DMS79 (cell line): ENCODE measurements at regions not wholly inside any gene's neighbourhood (a gene's known extent, or its start where the extent isn't known, plus 50 kb on each side); places are given as distances from the start of the nearest gene placed in this dataset.

Source experiments
- DNase-seq: peaks from one replicate; lab custom pipeline; 2025; lab: John Stamatoyannopoulos, UW

DNA sequence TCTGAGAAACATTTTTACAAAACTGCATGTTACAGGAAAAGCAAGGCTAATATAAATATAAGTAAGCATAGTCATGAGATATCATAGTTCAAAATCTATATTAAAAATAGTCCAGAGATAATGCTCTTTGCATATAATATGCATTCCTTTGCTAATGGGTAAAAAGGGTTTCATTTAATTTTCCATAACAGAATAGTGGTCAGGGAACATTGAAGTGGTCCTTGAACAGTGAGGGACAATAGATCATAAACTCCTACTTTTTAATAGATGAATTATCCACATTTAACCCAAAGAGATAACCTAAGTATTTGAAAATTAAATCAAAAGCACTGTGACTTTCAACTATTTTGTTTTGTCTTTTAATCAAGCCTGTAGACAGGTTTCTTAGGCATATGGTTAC, 243.1 kb upstream of the ADGRB3 start:
- DNase-seq: no peak

DNA sequence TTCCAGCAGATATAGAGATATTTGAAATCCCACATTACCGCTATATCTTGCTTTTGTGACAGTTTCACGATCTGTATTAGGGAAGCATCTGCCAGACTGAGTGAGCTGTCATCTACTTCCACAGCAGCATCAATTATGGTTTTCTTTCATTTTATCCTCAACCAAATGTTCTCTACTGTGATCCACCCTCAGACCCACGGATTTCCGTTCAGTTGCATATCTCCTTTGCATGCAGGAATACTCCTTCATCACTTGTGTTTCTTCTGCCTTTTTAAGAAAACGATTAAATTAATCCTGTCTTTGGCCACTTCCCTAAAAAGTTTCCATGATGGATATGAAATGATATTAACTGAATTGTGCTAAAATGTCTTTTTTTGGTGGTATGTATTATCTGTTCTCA, 262.1 kb upstream of the ADGRB3 start:
- DNase-seq: no peak

DNA sequence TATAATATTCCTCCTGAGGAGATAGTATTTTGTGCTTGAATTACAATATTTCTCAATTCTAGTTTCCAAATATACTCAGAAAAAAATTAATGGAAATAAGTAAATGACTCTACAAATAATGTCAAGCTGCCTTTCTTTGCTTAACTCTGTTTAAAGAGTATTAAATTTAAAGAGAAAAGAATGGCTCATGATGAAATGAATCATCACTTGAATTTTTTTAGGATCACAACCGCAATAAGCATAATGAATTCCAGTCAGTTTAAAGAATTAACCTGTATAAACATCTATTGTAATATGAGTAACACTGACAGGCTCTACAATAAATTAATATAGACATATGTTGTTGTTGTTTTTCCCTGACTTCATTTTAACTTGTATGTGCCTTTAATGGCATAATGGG, 266.2 kb upstream of the ADGRB3 start:
- DNase-seq: no peak

DNA sequence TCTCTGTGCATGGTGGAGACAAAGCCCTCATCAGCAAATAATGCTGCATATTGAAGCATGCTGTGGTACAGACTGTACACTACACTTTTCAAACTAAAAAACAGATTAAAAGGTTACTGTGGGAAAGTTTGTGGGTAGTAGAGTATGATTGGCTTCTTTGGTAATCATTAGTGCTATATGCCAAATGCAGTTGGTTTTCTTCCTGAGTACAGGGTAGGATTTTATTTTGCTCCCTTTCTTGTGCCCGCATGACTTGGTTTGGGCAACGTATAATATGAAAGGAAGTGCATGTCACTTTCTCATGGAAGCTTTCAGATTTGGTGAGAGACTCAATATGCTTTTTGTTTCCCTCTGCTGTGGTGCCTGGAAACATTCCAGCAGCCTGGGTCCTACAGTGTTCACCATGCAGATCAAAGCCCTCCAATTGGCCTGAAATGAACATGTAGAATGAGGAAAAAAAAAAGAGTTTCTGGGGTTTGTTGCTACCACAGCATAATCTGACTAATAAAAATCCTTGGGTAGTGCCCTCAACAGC, 270.7 kb upstream of the ADGRB3 start:
- no peak for DNase-seq

DNA sequence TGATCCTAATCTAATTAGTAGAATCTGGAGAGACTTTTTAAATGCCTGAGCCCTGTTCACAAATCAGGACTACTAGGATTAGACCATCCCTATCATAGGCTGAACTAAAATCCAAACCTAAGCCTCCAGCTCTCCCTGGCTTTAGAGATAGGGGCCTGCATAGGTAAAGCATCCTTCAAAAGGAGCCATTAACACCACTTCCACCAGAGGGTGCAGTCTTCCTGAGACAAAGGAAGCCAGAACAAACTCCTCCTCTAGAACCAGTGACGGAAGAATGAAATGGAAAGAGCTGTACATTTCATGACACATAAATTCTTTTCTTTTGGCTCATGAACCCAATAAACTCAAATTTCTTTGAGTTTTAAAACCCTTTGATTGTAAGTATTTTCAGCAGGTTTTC, 291.2 kb upstream of the ADGRB3 start:
- DNase-seq: peak; percentile 7

DNA sequence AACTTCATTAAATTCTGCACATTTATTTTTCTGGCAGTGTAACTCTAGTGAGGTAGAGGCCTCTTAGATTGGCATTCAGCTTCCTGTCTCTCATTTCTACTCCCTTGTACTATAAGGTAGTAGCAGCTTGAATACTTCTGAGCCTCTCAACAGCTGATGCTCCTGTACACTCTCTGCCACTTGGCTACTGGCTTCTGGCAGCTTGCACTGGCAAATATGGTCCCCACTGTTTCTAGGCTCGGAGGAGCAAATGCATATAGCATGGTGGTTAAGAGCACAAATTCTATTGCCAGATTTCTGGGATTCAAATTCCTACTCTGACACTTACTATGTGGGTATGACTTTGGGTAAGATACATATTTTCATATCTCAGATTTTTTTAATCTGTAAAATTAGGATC, 292.8 kb upstream of the ADGRB3 start:
- no peak for DNase-seq

DNA sequence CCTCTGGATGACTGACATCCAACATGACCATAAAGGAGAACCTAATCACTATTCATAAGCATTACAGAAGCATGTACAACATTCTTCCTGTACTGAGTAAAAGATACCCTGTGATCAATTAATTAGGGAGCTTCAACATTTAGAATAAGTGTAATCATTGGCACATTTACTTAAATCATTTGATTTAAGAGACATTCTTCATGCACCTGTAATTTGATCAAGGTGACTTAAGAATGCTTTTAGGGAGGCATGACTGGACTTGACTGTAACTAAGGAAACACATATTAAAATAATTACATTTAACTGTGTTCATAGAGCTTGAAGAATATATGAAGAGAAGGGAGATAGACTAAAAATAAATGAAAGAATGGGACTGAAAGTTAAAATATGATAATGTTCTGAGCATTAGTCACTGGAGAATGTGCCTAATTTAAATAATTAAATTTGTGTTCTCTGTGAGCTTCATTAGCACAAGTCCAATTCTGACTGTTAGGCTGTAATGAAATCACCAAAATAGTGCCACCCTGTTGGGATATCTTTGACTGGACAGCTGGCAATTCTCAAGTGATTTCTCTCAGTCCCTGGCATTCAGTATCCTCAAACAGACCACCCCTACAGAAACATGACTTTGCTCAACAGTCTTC, 295.5 kb upstream of the ADGRB3 start:
- no peak for DNase-seq

DNA sequence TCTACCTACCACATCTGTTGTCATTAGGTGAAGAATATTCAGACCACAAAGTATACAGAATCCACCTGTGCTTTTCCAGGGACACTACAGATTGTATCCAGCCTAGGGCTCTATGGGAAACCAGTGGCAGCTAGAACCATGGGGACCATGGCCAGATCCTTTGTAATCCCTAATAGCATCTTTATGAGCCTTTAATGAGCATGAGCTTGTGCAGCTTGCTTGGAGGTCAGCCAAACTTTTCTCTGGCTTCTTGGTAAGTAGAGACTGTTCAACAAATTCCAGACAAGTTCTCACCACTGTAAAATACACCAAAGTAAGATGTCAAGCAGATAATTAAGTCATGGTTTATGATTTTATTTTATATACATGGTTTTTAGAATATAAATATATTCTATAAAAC, 301.6 kb upstream of the ADGRB3 start:
- DNase-seq: no peak

DNA sequence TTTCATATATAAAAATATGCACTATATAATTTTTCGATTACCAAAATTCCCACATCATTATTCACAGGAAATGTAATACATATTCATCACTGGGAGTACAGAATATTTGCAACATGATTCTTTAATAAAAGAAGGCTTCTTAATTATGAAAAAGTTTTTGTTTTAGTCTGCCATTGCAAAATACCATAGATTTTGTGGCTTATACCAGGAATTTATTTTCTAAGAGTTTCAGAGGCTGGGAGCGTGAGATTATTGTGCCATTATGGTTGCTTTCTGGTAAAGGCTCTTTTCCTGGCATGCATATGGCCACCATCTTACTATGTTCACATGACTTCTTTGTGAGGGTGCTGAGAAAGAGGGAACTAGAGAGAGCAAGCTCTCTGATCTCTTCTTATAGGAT, 306.9 kb upstream of the ADGRB3 start:
- no peak for DNase-seq

DNA sequence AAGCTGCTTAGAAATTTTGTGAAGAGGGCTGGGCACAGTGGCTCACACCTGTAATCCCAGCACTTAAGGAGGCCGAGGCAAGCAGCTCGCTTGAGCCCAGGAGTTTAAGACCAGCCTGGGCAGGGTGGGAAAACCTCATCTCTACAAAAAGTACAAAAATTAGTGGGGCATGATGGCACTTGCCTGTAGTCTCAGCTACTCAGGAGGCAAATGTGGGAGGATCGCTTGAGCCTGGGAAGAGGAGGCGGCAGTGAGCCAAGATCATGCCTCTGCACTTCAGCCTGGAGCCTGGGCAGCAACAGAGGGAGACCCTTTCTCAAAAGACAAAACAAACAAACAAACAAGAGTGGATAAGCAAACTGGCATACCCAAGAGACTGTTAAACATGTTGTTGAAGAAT, 308.3 kb upstream of the ADGRB3 start:
- DNase-seq: no peak

DNA sequence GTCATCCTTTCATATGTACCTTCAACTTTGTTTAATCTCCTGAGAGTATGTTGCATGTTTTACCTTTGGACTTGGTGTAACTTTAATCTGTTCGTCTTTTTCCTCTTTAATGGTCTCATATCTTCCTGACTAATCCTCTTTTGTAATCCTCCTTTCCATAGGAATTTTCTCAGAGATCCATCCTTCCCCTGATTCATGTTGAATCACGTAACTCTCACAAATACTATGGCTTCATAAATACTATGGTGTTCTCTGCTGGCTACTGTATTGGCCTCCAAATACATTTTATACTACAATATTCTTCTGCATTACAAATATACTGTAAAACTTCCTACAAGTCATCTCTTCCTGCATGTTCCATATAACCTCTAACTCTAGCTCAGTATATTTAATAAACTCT, 317.7 kb upstream of the ADGRB3 start:
- DNase-seq: no peak

DNA sequence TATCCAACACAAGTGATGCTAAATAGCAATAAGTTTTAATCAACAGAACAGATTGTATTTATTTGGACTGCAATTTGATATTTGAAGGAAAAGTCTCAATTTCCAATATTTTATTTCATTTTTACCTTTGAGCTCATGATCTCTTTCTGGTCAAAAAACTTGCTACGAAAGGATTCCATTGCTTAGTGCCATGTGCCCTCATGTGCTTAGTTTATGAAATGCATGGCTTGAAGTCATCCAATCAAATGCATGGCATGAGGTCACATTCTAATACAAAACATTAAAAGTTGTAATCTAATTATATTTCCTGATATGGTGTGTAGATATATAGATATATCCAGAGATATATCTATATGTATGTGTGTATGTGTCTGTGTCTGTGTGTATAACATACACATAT, 321.2 kb upstream of the ADGRB3 start:
- DNase-seq: no peak

DNA sequence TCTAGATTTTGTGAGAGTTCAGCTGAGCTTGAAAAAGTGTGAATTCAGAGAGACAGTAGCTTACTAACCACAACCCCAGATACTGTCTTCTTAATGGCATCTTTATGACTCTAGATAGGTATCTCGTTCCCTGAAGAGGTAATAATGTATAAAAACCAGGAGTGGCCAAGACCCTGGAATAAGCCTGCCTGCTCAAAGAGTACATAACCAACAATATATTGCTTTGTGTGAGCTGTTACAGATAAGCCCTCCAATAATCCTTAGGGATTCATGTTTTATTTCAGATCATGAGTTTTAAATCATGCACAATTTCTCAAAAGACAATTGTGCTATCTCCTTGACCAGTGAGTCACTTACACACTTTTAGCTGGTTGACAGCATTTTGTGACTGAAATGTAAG, 327.8 kb upstream of the ADGRB3 start:
- no peak for DNase-seq

DNA sequence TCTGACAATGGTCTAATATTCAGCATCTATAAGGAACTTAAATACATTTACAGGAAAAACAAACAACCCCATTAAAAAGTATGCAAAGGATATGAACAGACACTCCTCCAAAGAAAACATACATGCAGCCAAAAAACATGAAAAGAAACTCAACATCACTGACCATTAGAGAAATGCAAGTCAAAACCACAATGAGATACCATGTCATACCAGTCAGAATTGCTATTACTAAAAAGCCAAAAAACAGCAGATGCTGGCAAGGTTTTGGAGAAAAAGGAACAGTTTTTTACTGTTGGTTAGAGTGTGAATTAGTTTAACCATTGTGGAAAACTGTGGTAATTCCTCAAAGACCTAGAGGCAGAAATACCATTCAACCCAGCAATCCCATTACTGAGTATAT, 339.0 kb upstream of the ADGRB3 start:
- DNase-seq: no peak

DNA sequence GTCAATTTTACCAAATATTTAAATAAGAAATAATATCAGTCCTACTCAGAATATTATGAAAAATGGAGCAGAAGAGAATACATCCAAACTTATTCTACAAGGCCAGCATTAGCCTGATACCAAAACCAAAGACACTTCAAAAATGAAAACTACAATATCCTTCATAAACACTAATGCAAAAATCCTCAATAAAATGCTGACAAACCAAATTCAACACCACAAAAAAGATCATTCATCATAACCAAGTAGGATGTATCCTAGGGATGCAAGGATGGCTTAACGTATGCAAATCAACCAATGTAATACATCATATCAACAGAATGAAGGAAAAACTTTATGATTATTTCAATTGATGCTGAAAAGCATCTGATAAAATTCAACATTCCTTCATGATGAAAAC, 352.4 kb upstream of the ADGRB3 start:
- no peak for DNase-seq

DNA sequence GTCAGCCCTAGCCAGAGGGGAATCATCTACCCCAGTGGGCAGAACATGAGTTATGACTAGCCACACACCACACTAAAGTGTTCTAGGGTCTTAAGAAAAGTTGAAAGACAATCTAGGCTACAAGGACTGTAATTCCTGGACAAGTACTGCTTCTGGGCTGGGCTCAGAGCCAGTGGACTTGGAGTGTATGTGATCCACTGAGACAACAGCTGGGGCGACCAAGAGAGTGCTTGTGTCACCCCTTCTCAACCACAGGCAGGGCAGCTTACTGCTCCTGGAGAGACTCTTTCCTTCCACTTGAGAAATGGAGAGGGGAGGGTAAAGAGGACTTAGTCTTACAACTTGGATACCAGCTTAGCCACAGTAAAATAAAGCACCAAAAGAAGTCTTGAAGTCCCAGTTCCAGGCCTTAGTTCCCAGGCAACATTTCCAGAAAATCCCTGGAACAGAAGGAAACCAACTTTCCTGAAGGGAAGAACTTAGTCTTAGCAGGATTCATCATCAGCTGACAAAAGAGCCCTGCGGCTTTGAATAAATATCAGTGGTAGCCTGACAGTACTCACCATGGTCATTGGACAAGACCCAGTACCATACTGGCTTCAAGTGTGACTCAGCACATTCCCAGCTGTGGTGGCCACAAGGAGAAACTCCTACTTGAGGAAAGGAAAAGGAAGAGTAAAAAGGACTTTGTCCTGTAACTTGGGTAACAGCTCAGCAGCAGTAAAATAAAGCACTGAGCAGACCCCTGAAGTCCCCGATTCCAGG, 355.1 kb upstream of the ADGRB3 start:
- DNase-seq: no peak

DNA sequence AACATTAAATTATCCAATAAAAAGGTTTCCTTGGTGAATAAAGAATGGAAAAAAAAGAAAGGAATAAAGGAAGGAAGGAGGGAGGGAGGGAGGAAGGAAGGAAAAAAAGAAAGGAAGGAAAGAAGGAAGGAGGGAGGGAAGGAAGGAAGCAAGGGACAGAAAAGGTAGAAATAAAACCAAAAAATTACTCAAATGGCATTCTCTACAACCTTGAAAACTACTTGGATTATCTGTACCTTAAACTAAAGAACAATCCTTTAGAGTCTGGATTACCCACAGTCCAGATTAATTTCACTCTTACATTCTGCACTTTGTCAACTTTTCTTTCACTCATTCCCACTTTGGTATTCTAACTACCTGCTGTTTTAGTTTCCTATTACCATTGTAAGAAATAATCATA, 361.8 kb upstream of the ADGRB3 start:
- no peak for DNase-seq

DNA sequence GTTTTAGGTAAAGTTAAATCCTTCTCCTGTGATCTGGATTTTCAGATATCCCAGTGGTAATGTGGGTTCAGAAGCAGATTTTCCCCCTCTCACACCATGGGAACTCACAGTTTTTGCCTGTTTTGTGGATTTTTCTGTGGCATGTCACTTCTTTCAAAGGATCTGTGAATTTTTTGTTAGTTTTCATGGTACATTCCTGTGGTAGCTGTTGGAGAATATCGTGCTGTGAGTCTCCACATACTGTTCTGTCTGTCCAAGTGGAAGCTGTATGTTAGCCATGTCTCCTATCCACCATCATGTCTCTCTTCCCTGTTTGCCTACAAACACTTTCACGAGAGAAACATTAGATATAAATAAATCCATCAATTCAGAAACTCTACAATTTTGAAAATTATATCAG, 378.7 kb upstream of the ADGRB3 start:
- no peak for DNase-seq

DNA sequence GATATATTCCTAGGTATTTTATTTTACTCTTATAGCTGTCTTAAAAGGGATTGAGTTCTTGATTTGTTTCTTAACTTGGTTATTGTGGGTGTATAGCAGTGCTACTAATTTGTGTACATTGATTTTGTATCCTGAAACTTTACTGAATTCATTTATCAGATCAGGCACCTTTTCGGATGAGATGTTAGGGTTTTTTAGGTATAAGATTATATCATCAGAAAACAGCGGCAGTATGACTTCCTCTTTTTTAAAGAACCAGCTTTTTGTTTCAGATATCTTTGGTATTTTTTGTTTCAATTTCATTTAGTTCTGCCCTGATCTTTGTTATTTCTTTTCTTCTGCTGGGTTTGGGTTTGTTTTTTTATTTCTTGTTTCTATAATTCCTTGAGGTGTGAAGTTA, 382.4 kb upstream of the ADGRB3 start:
- DNase-seq: no peak

DNA sequence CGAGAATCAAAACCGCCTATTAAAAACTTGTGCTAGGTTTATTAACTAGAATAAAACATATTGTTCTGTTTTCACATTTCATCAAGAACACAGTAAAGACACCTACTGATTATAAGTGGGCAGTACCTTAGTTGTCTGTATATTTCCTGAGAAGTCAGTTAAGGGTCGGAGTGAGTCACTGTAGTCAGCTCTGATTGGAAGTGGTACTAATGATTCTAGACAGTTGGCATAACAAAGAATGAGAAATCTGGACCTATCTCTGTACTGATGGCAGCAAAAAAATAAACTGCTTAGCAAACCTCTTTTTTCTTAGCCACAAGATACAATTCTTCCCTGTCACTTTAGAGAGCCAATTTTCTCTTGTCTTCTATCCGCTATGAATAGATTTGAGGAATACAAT, 387.3 kb upstream of the ADGRB3 start:
- DNase-seq: no peak

DNA sequence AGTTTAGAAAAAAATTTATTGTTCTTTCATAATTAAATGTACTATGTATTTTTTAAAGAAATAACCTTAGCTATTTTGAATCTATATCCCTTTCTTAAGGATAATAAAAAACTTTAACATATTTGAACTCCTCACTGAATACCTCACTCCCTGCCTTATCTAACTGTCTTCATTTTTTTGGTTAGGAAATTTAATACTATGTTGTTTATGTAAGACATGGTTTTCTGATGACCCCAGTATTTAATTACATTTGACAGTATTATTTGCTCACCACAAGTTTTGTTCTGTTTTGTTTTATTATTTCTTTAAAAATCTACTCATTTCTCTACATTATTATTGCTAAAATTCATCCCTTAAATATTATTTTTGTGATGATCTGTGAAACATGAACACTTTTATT, 394.4 kb upstream of the ADGRB3 start:
- no peak for DNase-seq

DNA sequence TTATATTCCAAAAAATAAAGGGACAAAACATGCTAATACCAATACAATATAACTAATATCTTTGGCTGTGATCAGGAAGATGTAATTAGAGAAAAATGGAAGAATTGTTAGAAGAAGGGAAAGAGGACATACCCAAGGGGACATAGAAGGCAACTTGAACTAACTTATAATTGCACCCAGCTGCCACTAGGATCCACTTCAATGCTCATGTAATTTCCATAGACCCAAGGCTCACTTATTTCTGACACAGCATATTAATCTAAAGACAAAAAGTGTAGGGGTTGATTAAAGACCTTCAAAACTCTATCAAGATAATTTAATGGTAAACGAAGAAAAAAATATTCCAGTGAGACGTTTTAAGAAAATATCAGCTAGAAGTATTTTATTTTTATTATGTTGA, 396.0 kb upstream of the ADGRB3 start:
- DNase-seq: no peak

DNA sequence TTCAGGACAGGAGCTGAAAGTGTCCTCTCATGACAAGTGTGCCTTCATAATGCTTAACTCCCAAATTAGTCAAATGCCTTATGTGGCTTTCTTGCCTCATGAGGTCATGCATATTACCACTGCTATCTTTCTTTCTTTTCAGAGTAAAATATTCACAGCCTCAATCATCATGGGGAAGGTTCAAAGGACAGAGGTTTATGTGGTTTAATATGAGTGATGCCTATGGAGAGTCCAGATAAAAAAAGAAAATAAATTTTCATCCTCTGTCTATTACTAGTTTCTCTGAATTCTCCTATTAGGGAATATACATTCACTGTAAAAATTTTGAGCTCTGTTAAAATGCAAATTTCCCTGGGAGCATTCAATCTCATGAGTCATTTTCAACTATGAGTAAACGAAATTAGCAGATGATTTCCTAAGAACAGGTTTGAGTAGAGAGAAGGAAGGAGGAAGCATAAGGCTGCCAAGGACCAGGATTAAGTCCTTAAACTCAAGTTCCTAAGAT, 396.9 kb upstream of the ADGRB3 start:
- no peak for DNase-seq

DNA sequence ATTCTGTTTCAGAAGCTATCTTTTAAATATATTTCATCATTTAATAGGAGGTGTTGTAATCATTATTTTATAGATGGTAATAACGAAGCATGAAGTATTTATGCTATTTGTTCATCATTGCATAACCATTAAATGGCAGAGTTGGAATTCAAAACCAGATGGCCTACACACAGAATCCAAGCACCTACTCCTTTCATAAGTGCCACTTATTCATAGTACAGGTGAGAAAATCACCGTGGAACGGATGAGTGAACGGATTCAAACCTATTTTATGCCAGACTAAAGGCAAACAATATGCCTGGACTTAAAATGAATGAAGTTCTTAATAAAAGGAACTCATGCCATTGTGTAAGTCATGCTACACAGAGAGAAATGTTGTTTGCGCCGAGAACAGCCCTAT, 397.9 kb upstream of the ADGRB3 start:
- no peak for DNase-seq
